ENCODE measurements at regions not wholly inside any gene's neighbourhood (a gene's known extent, or its start where the extent isn't known, plus 50 kb on each side); places are given as distances from the start of the nearest gene placed in this dataset.

- Histone ChIP-seq H3K4me1 (no peaks in the 10 kb centered on the region), H3K36me3 (no peaks in the 10 kb centered on the region), H3K9me3 (peaks cover 0 to 6% (median 0%) of the 10 kb centered on the region in 11 donors), H3K27me3 (no peaks in the 10 kb centered on the region), H3K27ac (no peak overlapping the region), H3K4me3 (no peak overlapping the region)
- DNase-seq (no peak), ATAC-seq (no peak)
- no peak for TF ChIP-seq CTCF (IDR thresholded peaks at IDR 0.05)
- intact Hi-C loops (cut with DNase I), result no loop called here
- WGBS, 2 donors, result 78 to 84% methylated on average over 1 of the region's 1 CpG
Observed at GRCh38 chr21:28402616-28402989, 590.1 kb downstream of the LTN1 start.

DNA sequence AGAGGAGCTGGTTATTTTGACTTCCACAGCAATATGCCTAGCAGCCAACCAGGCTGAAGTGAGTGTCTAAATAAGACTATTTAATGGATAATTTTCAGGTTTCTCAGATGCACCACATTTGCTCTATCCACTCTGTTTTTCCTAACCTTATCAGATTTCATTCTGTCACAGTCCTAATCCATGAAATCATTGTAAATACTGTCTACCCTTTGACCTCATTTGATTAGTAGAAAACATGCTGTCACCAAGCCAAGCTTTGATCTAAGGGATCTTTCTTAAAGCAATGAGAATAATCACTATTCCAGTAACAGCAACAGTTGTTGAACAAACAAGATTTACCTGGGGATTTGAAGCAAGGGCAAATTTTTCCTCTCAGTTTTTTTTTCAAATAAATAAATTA lies 595.6 kb downstream of the LTN1 start:
- Histone ChIP-seq H3K4me3 (no peak overlapping the region), H3K4me1 (no peaks in the 10 kb centered on the region), H3K36me3 (no peaks in the 10 kb centered on the region), H3K27me3 (no peaks in the 10 kb centered on the region), H3K27ac (no peak overlapping the region), H3K9me3 (peaks cover 0 to 6% (median 0%) of the 10 kb centered on the region in 11 donors)
- DNase-seq, result no peak
- no peak for ATAC-seq
- intact Hi-C loops (cut with DNase I), result no loop called here
- no peak for TF ChIP-seq CTCF (IDR thresholded peaks at IDR 0.05)

DNA sequence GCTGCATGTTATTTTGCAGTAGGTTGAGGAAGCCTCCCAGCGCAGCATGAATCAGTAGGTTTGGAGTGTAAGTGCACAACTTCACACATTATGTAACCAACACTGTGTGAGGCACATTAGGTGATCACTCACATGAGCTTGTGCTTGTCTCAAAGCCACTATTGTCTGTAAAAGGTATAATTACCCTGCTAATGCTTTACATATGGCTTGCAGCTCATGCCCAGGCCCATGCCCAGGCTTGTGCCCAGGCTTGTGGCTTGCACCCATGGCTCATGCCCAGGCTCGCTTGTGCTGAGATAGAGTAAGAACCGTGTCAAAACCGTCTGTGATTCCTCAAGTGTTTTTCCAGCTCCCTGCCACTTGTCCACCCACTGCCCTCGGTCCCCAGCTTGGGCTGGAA lies 596.3 kb downstream of the LTN1 start:
- H3K9me3 ChIP-seq, result peaks cover 0 to 6% (median 0%) of the 10 kb centered on the region in 11 donors
- intact Hi-C loops (cut with DNase I), result no loop called here
- no peaks in the 10 kb centered on the region for H3K4me1 ChIP-seq
- 71 to 91% methylated on average over 5 of the region's 5 CpGs for WGBS, 2 donors
- ATAC-seq (no peak), DNase-seq (no peak)
- H3K27me3 ChIP-seq, result no peaks in the 10 kb centered on the region
- no peak for TF ChIP-seq CTCF (IDR thresholded peaks at IDR 0.05)
- no peak overlapping the region for H3K4me3 ChIP-seq
- no peak overlapping the region for H3K27ac ChIP-seq
- H3K36me3 ChIP-seq, result no peaks in the 10 kb centered on the region

DNA sequence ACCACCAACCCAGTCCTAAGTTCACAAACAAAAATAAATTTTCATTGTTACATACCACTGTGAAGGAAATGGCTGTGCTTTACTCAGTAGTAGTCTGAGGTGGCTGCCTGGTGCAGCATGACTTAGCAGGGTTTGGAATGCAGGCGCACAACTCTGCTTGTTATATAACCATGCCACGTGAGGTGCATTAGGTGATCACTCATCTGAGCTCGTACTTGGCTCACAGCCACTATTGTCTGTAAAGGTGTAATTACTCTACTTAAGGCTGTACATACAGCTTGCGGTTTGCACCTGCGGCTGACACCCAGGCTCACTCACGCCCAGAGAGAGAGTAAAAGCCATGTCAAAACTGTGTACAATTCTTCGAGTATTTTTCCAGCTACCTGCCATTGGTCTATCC lies 599.4 kb downstream of the LTN1 start:
- no peak overlapping the region for H3K27ac ChIP-seq
- DNase-seq, result no peak
- no peaks in the 10 kb centered on the region for H3K4me1 ChIP-seq
- H3K36me3 ChIP-seq, result no peaks in the 10 kb centered on the region
- ATAC-seq, result no peak
- no peak overlapping the region for H3K4me3 ChIP-seq
- TF ChIP-seq CTCF (IDR thresholded peaks at IDR 0.05), result no peak
- no peaks in the 10 kb centered on the region for H3K27me3 ChIP-seq
- 81 to 87% methylated on average over 7 of the region's 7 CpGs for WGBS, 2 donors
- peaks cover 0 to 4% (median 0%) of the 10 kb centered on the region in 11 donors for H3K9me3 ChIP-seq
- intact Hi-C loops (cut with DNase I), result no loop called here

All from heart right ventricle (tissue), 16 donors.